Astrocyte of the hippocampus (primary cell): ENCODE measurements at regions not wholly inside any gene's neighbourhood (a gene's known extent, or its start where the extent isn't known, plus 50 kb on each side); places are given as distances from the start of the nearest gene placed in this dataset.
"Not testable (repeated sequence)": the region's sequence is repeated elsewhere in the genome, so short reads cannot be mapped to it uniquely, and the experiment has no call there.

Experiments used
- DNase-seq: peaks from one replicate; pipeline ENCODE4 v3.0.0; 2011; ENCODE audit warnings: low read depth, low spot score

DNA sequence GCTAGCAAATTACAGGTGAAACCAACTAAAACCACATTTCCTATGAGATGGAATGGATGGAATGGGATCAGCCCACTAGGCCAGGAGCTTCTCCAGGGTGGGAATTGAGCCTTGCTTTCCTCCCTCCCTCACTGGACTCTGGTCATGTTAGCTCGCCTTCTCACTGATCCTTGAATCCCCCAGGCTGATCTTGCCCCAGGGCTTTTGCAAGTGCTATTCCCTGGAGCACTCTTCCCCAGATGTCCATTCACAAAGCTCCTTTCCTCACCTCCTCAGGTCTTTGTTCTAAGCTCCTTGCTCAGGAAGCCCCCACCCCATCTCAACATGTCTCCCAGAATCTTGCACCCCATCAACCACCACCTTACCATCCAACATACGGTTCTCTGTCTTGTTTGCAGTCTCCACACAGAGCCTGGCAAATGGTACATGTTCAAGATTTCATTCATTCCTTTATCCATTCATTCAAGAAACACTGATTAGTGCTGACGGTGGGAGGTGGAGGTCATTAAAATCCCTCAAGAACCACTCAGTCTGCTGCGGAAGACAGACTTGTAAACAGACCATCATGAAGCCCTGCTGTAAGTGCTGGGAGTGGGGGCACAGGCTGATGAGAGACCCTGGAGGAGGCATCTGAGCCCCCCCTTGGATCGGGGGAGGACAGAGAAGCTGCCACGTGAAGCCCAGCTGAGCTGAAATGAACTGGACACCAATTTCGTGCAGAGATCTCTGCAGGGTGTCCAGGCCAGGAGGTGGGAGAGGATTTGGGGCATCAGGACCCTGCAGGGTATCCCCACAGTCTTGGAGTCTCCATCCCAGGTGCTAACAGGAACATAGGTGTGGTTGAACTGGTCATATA, 141.7 kb downstream of the BARX1 start:
- DNase-seq = no peak

DNA sequence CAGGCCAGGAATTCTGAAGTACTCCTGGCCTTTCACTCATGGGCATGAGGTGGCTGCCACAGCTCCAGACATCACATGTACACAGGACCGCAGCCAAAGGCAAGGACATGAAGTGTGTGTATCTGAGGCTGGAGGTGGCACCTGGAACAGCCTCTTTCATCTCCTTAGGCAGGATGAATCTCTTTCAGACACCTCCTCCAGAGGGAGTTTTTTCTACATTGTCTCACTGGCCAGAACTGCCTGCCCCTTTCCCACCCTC, 142.8 kb downstream of the BARX1 start:
- DNase-seq = no peak

- no peak for DNase-seq
These were observed 144.9 kb downstream of the BARX1 start for GRCh38 chr9:93810028-93810971.

DNA sequence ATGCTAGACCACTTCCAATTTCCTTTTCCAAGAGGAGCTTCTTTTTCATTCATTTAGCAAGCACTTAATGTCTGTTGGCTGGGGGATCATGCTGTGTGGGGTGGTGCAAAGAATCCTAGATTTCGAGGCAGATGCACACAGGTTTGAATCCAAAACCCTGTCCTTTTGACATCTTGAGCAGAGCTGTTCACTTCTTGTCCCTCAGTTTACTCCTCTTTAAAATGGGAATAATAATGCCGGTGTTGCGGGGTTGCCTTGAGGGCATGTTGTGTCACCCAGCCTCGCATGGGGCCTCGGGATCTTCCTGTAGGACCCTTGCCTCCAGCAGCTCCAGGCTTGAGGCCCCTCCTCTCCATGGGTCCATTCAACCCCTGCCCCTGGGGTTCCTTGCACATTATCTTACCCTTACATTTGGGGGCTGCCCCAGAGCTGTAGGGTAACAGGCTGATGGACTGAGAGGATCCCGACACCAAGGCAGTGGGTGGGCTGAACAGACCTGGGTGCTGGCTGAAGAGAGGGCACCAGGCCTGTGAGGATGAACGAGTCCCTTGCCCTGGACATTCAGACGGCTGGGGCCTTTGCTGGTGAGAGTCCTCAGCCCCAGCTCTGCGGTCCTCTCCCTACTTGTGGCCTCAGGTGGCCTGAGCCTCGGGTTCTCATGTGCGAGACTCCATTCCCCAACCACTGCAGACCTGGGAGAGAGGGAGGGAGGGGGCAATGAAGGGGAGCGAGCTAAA, 145.8 kb downstream of the BARX1 start:
- DNase-seq = no peak

- no peak for DNase-seq
These were observed 146.8 kb downstream of the BARX1 start for GRCh38 chr9:93808115-93809029.

GRCh38 chr9:93807166-93808074, 147.7 kb downstream of the BARX1 start:
- no peak for DNase-seq

DNA sequence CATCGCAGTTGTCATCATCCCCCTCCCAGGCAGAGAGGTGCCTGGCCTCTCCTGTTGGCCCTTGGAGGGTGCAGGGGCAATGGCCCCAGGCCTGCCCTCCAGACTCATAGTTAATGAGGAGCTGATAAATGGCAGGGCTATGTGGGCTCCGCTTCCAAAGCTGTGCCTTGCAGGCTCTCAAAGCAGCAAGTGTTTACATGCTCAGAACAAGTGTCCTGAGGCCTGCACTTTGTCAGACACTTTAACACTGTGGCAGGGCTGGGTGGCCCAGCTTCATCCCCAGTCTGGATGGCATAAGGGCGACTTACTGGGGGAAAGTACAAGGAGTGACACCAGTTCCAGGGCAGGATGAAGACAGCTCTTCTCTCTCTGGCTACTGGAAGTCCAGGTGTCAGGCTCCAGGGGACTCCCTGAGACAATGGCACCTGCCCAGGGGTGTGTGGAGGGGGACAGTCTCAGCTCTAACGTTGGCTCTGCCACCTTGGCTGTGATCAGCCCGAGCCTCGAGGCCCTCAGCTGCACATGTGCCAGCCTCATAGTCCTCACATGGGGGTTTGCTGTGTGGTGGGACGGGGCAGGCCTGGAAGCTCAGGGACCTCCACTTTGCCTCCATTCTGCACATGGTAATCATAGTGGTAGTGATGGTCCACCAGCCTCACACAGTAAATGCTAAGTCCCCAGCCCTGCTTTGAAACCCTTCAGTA, 153.4 kb downstream of the BARX1 start:
- DNase-seq = no peak

DNA sequence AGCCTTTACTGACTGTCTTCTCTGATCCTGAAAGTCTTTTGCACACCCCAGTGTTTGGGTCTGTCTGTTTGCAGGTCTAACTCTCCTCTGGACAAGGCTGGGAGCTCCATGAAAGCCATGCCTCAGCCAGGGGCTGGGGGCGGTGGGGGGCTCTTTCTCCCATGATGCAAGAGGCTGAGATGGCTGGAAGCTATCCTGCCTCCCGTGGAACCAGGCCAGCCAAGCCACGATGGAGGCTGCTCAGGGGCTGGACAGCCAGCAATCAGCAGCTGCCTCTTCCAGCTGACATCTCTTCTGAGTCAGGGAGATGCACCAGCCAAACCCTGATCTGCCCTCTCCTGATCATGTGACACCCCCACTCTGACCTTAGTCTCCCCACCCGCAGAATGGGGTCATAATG, 154.0 kb downstream of the BARX1 start:
- no peak for DNase-seq

- no peak for DNase-seq
These were observed 162.8 kb downstream of the BARX1 start for GRCh38 chr9:93792358-93792757.

- DNase-seq = no peak
These were observed 169.0 kb downstream of the BARX1 start for GRCh38 chr9:93786204-93786603.

DNA sequence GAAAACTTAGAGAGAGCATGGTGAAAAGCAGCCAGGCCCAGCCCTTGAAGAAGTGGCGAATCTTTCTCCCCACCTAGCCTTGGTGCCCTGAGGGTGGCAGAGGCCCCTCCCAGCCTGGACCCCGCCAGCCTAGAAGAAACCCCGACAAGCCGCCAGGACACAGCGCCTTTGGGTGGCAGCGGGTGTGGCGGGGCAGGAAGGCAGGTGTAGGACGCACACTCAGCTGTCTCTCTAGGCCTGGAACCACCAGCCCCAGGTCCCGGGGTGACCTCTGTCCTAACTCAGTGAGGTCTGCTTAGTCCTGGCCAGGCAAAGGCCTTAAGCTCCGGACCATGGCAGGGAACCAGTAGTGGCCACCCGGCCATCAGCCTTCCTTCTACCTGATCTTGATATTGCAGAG, 178.3 kb downstream of the BARX1 start:
- DNase-seq = no peak

- no peak for DNase-seq
These were observed 178.9 kb downstream of the BARX1 start for GRCh38 chr9:93776256-93776655.

GRCh38 chr9:93774331-93775102, 180.6 kb downstream of the BARX1 start:
- DNase-seq = no peak

- DNase-seq = no peak
These were observed 183.9 kb downstream of the BARX1 start for GRCh38 chr9:93771276-93771675.

GRCh38 chr9:93761822-93762221, 185.4 kb downstream of the PHF2 start:
- DNase-seq = peak; percentile 1

DNA sequence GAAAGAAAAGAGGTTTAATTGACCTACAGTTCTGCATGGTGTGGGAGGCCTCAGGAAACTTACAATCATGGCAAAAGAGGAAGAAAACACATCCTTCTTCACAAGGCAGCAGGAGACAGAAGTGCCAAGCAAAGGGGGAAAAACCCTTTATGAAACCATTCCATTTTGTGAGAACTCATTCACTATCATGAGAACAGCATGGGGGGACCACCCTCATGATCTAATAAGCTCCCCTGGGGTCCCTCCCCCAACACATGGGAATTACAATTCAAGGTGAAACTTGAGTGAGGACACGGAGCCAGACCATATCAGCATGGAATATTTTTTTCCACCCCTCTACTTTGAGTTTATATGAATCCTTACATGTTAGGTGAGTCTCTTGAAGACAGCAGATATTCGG, 173.7 kb downstream of the PHF2 start:
- DNase-seq = no peak

- not testable (repeated sequence) for DNase-seq
These were observed 172.4 kb downstream of the PHF2 start for GRCh38 chr9:93748827-93749226.

DNA sequence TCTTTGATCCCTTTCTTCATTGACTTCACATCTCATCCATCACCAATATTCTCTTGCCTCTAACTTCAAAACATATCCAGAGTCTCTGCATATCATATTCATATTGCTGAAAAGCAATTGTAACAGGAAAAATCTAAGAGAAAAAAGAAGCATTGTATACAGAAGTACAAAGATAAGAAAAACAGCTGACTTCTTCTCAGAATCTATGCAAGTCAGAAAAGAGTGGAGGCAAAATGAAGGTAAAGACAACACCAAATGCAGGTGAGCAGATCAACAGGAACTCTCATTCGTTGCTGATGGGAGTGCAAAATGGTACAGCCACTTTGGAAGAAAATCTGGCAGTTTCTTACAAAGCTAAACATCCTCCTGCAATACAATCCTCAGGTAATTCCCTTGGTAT, 155.6 kb downstream of the PHF2 start:
- DNase-seq = no peak

- no peak for DNase-seq
These were observed 154.3 kb downstream of the PHF2 start for GRCh38 chr9:93730648-93731047.
